ENCODE measurements at regions not wholly inside any gene's neighbourhood (a gene's known extent, or its start where the extent isn't known, plus 50 kb on each side); places are given as distances from the start of the nearest gene placed in this dataset.

DNA sequence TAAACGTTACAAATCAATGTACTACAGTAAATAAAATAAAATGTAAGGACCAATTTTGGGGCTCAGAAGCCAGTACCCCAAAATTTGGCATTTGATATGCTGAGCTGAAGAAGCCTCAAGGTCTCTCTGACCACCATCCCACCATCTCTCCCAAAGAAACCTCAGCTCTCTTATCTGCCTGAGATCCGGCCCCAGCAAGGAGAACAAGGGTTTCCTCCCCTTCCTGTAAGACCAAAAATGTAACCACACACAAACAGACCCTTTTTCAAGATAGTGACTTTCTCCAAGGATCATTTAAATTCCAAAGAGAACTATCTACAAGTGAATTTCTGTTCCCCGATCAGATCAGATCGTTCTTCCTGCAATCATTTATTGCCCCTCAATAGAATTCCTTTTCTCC lies 68.1 kb upstream of the SLC45A1 start:
- Histone ChIP-seq H3K9me3 (ENCODE audit: low read length) (no peaks in the 10 kb centered on the region), H3K9me2 (ENCODE audit: insufficient read depth, low read length) (no peaks in the 10 kb centered on the region), H3K27ac (ENCODE audit: low read length) (no peak overlapping the region), H2AFZ (ENCODE audit: low read depth, low read length) (no peak overlapping the region), H3K9ac (ENCODE audit: low read length) (no peak overlapping the region), H3K79me2 (replicated peaks; ENCODE audit: insufficient read depth, low read length) (no peaks in the 10 kb centered on the region), H3F3A (ENCODE audit: insufficient read depth, low read length, poor library complexity, severe bottlenecking) (no peaks in the 10 kb centered on the region), H3K4me3 (ENCODE audit: low read length) (no peak overlapping the region), H3K36me3 (ENCODE audit: insufficient read depth, low read length) (no peaks in the 10 kb centered on the region), H3K4me2 (ENCODE audit: low read length) (no peak overlapping the region), H4K20me1 (ENCODE audit: insufficient read depth) (no peaks in the 10 kb centered on the region), H3K27me3 (ENCODE audit: insufficient read depth, low read depth, low read length) (no peaks in the 10 kb centered on the region)
- TF ChIP-seq, protein P1, sequence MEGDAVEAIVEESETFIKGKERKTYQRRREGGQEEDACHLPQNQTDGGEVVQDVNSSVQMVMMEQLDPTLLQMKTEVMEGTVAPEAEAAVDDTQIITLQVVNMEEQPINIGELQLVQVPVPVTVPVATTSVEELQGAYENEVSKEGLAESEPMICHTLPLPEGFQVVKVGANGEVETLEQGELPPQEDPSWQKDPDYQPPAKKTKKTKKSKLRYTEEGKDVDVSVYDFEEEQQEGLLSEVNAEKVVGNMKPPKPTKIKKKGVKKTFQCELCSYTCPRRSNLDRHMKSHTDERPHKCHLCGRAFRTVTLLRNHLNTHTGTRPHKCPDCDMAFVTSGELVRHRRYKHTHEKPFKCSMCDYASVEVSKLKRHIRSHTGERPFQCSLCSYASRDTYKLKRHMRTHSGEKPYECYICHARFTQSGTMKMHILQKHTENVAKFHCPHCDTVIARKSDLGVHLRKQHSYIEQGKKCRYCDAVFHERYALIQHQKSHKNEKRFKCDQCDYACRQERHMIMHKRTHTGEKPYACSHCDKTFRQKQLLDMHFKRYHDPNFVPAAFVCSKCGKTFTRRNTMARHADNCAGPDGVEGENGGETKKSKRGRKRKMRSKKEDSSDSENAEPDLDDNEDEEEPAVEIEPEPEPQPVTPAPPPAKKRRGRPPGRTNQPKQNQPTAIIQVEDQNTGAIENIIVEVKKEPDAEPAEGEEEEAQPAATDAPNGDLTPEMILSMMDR (IDR thresholded peaks at IDR 0.05; ENCODE audit: poor library complexity, severe bottlenecking): no peak
- TF ChIP-seq SMC3 (conservative IDR thresholded peaks at IDR 0.05; ENCODE audit: poor library complexity): no peak
- TF ChIP-seq POLR2AphosphoS5 (IDR thresholded peaks at IDR 0.05): no peak
- TF ChIP-seq RAD21 (conservative IDR thresholded peaks at IDR 0.05): no peak
- TF ChIP-seq EZH2 (IDR thresholded peaks at IDR 0.05; ENCODE audit: borderline replicate concordance, insufficient read depth, low read length, poor library complexity, severe bottlenecking): no peak
- no peak for TF ChIP-seq EP300 (conservative IDR thresholded peaks at IDR 0.05; ENCODE audit: poor library complexity, severe bottlenecking)
- no peak for TF ChIP-seq TAF1 (IDR thresholded peaks at IDR 0.05; ENCODE audit: low read depth)
- no peak for TF ChIP-seq MXI1 (conservative IDR thresholded peaks at IDR 0.05; ENCODE audit: poor library complexity, severe bottlenecking)
- TF ChIP-seq, protein P2, sequence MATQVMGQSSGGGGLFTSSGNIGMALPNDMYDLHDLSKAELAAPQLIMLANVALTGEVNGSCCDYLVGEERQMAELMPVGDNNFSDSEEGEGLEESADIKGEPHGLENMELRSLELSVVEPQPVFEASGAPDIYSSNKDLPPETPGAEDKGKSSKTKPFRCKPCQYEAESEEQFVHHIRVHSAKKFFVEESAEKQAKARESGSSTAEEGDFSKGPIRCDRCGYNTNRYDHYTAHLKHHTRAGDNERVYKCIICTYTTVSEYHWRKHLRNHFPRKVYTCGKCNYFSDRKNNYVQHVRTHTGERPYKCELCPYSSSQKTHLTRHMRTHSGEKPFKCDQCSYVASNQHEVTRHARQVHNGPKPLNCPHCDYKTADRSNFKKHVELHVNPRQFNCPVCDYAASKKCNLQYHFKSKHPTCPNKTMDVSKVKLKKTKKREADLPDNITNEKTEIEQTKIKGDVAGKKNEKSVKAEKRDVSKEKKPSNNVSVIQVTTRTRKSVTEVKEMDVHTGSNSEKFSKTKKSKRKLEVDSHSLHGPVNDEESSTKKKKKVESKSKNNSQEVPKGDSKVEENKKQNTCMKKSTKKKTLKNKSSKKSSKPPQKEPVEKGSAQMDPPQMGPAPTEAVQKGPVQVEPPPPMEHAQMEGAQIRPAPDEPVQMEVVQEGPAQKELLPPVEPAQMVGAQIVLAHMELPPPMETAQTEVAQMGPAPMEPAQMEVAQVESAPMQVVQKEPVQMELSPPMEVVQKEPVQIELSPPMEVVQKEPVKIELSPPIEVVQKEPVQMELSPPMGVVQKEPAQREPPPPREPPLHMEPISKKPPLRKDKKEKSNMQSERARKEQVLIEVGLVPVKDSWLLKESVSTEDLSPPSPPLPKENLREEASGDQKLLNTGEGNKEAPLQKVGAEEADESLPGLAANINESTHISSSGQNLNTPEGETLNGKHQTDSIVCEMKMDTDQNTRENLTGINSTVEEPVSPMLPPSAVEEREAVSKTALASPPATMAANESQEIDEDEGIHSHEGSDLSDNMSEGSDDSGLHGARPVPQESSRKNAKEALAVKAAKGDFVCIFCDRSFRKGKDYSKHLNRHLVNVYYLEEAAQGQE (IDR thresholded peaks at IDR 0.05; ENCODE audit: borderline replicate concordance): no peak

DNA sequence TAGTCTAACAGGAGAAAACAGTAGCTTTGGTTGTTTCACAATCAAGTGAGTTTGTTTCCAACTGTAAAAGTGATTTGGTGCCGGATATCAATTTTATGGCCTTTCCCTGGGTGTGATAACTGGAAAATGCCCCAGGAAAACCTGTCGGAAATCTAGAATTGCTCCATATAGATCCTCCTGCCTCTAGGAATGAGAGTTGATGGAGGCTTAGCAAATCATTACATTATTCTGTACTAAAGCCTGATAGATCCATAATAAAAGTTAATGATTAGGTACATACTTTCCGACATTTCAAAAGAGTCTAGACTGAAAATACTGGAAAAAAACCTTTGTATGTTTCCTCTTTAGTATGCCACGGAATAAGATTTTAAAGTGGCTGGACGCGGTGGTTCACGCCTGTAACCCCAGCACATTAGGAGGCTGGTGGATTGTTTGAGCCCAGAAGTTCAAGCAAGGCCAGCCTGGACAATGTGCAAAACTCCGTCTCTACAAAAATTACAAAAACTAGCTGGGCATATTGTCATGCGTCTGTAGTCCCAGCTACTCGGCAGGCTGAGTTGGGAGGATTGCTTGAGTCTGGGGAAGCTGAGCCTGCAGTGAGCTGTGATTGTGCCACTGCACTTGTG lies 70.0 kb upstream of the SLC45A1 start:
- H3K27ac ChIP-seq (ENCODE audit: low read length): no peak overlapping the region
- H2AFZ ChIP-seq (ENCODE audit: low read depth, low read length): no peak overlapping the region

More for the DNA sequence above, 70.0 kb upstream of the SLC45A1 start:
- H3K9me3 ChIP-seq (ENCODE audit: low read length): no peaks in the 10 kb centered on the region
- no peak for TF ChIP-seq SMC3 (conservative IDR thresholded peaks at IDR 0.05; ENCODE audit: poor library complexity)
- H3K9ac ChIP-seq (ENCODE audit: low read length): no peak overlapping the region
- no peaks in the 10 kb centered on the region for H3F3A ChIP-seq (ENCODE audit: insufficient read depth, low read length, poor library complexity, severe bottlenecking)
- no peaks in the 10 kb centered on the region for H3K9me2 ChIP-seq (ENCODE audit: insufficient read depth, low read length)
- H3K79me2 ChIP-seq (replicated peaks; ENCODE audit: insufficient read depth, low read length): no peaks in the 10 kb centered on the region
- no peaks in the 10 kb centered on the region for H3K36me3 ChIP-seq (ENCODE audit: insufficient read depth, low read length)
- H3K4me3 ChIP-seq (ENCODE audit: low read length): no peak overlapping the region
- no peaks in the 10 kb centered on the region for H4K20me1 ChIP-seq (ENCODE audit: insufficient read depth)
- H3K27me3 ChIP-seq (ENCODE audit: insufficient read depth, low read depth, low read length): no peaks in the 10 kb centered on the region
- H3K4me2 ChIP-seq (ENCODE audit: low read length): no peak overlapping the region
